Astrocyte of the cerebellum (primary cell): ENCODE measurements at regions not wholly inside any gene's neighbourhood (a gene's known extent, or its start where the extent isn't known, plus 50 kb on each side); places are given as distances from the start of the nearest gene placed in this dataset.

Experiments
- DNase-seq: peaks from one replicate; pipeline ENCODE4 v3.0.0-alpha.2; 2011; ENCODE audit warnings: low read depth
- H3K4me3 ChIP-seq: 2 replicates; pipeline ENCODE4 v1.5.1; 2011; ENCODE audit warnings: mild to moderate bottlenecking, low read depth, low read length, moderate library complexity
- CTCF ChIP-seq: IDR thresholded peaks from 2 replicates; pipeline ENCODE4 v1.5.1; 2012; ENCODE audit warnings: low read length, low read depth, moderate library complexity, mild to moderate bottlenecking; ENCODE audit errors: missing control alignments
- in situ Hi-C: cut with HindIII; loops from 2 replicates; pipeline ENCODE4 v1.10.0; 2017; ENCODE audit warnings: low sequenced_read_pairs

- in situ Hi-C loops = no loop called here
- DNase-seq = no peak
- TF ChIP-seq CTCF = no peak
- no peak overlapping the region for H3K4me3 ChIP-seq
These were observed 52.6 kb upstream of the SOD3 start for GRCh38 chr4:24742773-24743172.

- no peak for TF ChIP-seq CTCF
- H3K4me3 ChIP-seq = no peak overlapping the region
- DNase-seq = no peak
- in situ Hi-C loops = no loop called here
These were observed 52.2 kb upstream of the SOD3 start for GRCh38 chr4:24743206-24743605.

GRCh38 chr4:24743927-24744326, 51.4 kb upstream of the SOD3 start:
- no peak overlapping the region for H3K4me3 ChIP-seq
- in situ Hi-C loops = no loop called here
- DNase-seq = no peak
- TF ChIP-seq CTCF = no peak

GRCh38 chr4:24745172-24745895, 50.0 kb upstream of the SOD3 start:
- no peak for TF ChIP-seq CTCF
- no peak overlapping the region for H3K4me3 ChIP-seq
- in situ Hi-C loops = no loop called here
- DNase-seq = no peak
